ENCODE measurements at regions not wholly inside any gene's neighbourhood (a gene's known extent, or its start where the extent isn't known, plus 50 kb on each side); places are given as distances from the start of the nearest gene placed in this dataset.
"Not testable (repeated sequence)": the region's sequence is repeated elsewhere in the genome, so short reads cannot be mapped to it uniquely, and the experiment has no call there.

- no peak for DNase-seq
Observed at GRCh38 chr3:69688400-69688799, 50.9 kb upstream of the MITF start.

- no peak for DNase-seq
Observed at GRCh38 chr3:69687641-69688040, 51.6 kb upstream of the MITF start.

GRCh38 chr3:69686056-69686455 lies 53.2 kb upstream of the MITF start:
- DNase-seq: no peak

- DNase-seq: no peak
Observed at GRCh38 chr3:69684309-69684961, 54.8 kb upstream of the MITF start.

- DNase-seq: no peak
Observed at GRCh38 chr3:69683082-69683806, 56.0 kb upstream of the MITF start.

- not testable (repeated sequence) for DNase-seq
Observed at GRCh38 chr3:69677456-69677855, 61.8 kb upstream of the MITF start.

- DNase-seq: no peak
Observed at GRCh38 chr3:69675786-69676530, 63.3 kb upstream of the MITF start.

GRCh38 chr3:69674752-69675151 lies 64.5 kb upstream of the MITF start:
- DNase-seq: no peak

- DNase-seq: peak; percentile 16 to 43
Observed at GRCh38 chr3:69671082-69671952, 67.9 kb upstream of the MITF start.

GRCh38 chr3:69669070-69669469 lies 70.2 kb upstream of the MITF start:
- DNase-seq: no peak

- DNase-seq: no peak
Observed at GRCh38 chr3:69665026-69665737, 74.1 kb upstream of the MITF start.

- no peak for DNase-seq
Observed at GRCh38 chr3:69660631-69661030, 78.6 kb upstream of the MITF start.

GRCh38 chr3:69659180-69659910 lies 79.9 kb upstream of the MITF start:
- DNase-seq: no peak

- no peak for DNase-seq
Observed at GRCh38 chr3:69658514-69659140, 80.6 kb upstream of the MITF start.

GRCh38 chr3:69657030-69657429 lies 82.2 kb upstream of the MITF start:
- DNase-seq: not testable (repeated sequence)

GRCh38 chr3:69651765-69652164 lies 87.5 kb upstream of the MITF start:
- DNase-seq: no peak

GRCh38 chr3:69650066-69650419 lies 89.2 kb upstream of the MITF start:
- DNase-seq: no peak

GRCh38 chr3:69649120-69650065 lies 89.9 kb upstream of the MITF start:
- DNase-seq: no peak

- no peak for DNase-seq
Observed at GRCh38 chr3:69648126-69648525, 91.1 kb upstream of the MITF start.

GRCh38 chr3:69647511-69648110 lies 91.7 kb upstream of the MITF start:
- DNase-seq: no peak
